HepG2 (cell line): ENCODE measurements at regions not wholly inside any gene's neighbourhood (a gene's known extent, or its start where the extent isn't known, plus 50 kb on each side); places are given as distances from the start of the nearest gene placed in this dataset.

ENCODE experiments used
- ATAC-seq: fragments of 200-7000 bp; cut with Tn5 transposase; 3 replicates; pipeline ENCODE4 v1.9.1; 2020; ENCODE audit warnings: mild to moderate bottlenecking, moderate library complexity
- BruUV-seq: library from RNA; stranded (reverse); fragments of 400-500 nt; replicated peaks from 2 replicates; lab custom pipeline; 2021; lab: Mats Ljungman, UMichigan
- CTCF ChIA-PET: fragments of 300-600 bp; formaldehyde crosslinking; extraction: SDS; loops from one replicate; lab custom pipeline; 2021; ENCODE audit warnings: low total read pairs, inconsistent platforms, low intra/inter-chr PET ratio; lab: Yijun Ruan, JAX
- POLR2A ChIA-PET: fragments of 350-600 bp; sonication (Branson Sonifier 250); formaldehyde crosslinking; loops from one replicate; lab custom pipeline; 2020; ENCODE audit warnings: antibody characterized with exemption, inconsistent platforms; lab: Yijun Ruan, JAX
- DNase-seq: peaks from one replicate; pipeline ENCODE4 v3.0.0-alpha.2; 2015; ENCODE audit warnings: low spot score
- FAIRE-seq: peaks from 3 replicates; lab custom pipeline; 2011; peaks lifted over from hg19 to GRCh38; lab: Jason Lieb, UNC
- H2AFZ ChIP-seq: one replicate; pipeline ENCODE4 v1.6.1; 2011; ENCODE audit warnings: low read length, inconsistent platforms
- H3K27ac ChIP-seq: fragments of 300-600 bp; 3 replicates; pipeline ENCODE4 v1.8.0; 2011; ENCODE audit warnings: mixed run types, mild to moderate bottlenecking, mixed read lengths, low read length, inconsistent platforms; ENCODE audit not compliant: insufficient read depth; ENCODE audit errors: extremely low read length
- H3K27me3 ChIP-seq, 2 experiments: fragments of 200-600 bp in 1 of 2; 2 replicates in 1 of 2; 3 replicates in 1 of 2; pipeline versions ENCODE4 v1.6.0 to v1.8.0; 2011; ENCODE audit warnings: low read length in 2 of 2, mild to moderate bottlenecking in 2 of 2, moderate library complexity in 2 of 2, inconsistent platforms in 1 of 2; ENCODE audit not compliant: insufficient read depth in 2 of 2, control insufficient read depth in 1 of 2
- H3K36me3 ChIP-seq, 2 experiments: fragments of 200-600 bp in 1 of 2; replicated peaks in 1 of 2; 2 replicates in 1 of 2; 3 replicates in 1 of 2; pipeline versions ENCODE4 v1.5.1 to v1.8.0; 2011; ENCODE audit warnings: low read length in 2 of 2, inconsistent platforms in 1 of 2; ENCODE audit not compliant: insufficient read depth in 2 of 2, control insufficient read depth in 1 of 2
- H3K4me1 ChIP-seq: 2 replicates; pipeline ENCODE4 v1.5.1; 2012; ENCODE audit warnings: low read length, inconsistent platforms; ENCODE audit not compliant: insufficient read depth
- H3K4me2 ChIP-seq: 2 replicates; pipeline ENCODE4 v1.6.0; 2011; ENCODE audit warnings: low read depth, low read length, inconsistent platforms
- H3K4me3 ChIP-seq, 3 experiments: fragments of 200-600 bp in 1 of 3; sonication (generic), shearing (Covaris generic) in 1 of 3; replicated peaks in 1 of 3; 2 replicates each; pipeline ENCODE4 v1.5.1; 2011 to 2016; ENCODE audit warnings: low read length in 3 of 3, inconsistent platforms in 2 of 3, low read depth in 2 of 3, mild to moderate bottlenecking in 2 of 3, control low read depth in 1 of 3, mixed read lengths in 1 of 3; ENCODE audit not compliant: insufficient read depth in 1 of 3
- H3K79me2 ChIP-seq: one replicate; pipeline ENCODE4 v1.6.1; 2011; ENCODE audit warnings: low read length, inconsistent platforms; ENCODE audit not compliant: insufficient read depth
- H3K9ac ChIP-seq: 2 replicates; pipeline ENCODE4 v1.6.0; 2011; ENCODE audit warnings: mild to moderate bottlenecking, low read depth, low read length, inconsistent platforms; ENCODE audit not compliant: insufficient read depth
- H3K9me3 ChIP-seq: 2 replicates; pipeline ENCODE4 v1.5.1; 2012; ENCODE audit warnings: mild to moderate bottlenecking, low read length
- H4K20me1 ChIP-seq: 2 replicates; pipeline ENCODE4 v1.6.0; 2011; ENCODE audit warnings: inconsistent platforms, mild to moderate bottlenecking, low read length, moderate library complexity; ENCODE audit not compliant: insufficient read depth
- KLF13 ChIP-seq: sonication (generic); formaldehyde crosslinking; IDR thresholded peaks from 2 replicates; pipeline ENCODE4 v1.4.0; 2020; ENCODE audit warnings: mild to moderate bottlenecking, missing genetic modification reagents
- POLR2AphosphoS2 ChIP-seq: IDR thresholded peaks from 2 replicates; pipeline ENCODE4 v1.6.1; 2011; ENCODE audit warnings: low read depth, low read length, improper control_type of control experiment
- SNAPC5 ChIP-seq: sonication (generic); formaldehyde crosslinking; IDR thresholded peaks from 2 replicates; pipeline ENCODE4 v1.8.1; 2023; ENCODE audit warnings: mild to moderate bottlenecking, missing genetic modification reagents, borderline replicate concordance
- ZFP36 ChIP-seq: fragments of 150-350 bp; IDR thresholded peaks from 2 replicates; pipeline ENCODE4 v1.6.1; 2018; ENCODE audit warnings: borderline replicate concordance, low read length, low read depth; ENCODE audit not compliant: partially characterized antibody
- ZNF160 ChIP-seq: sonication (generic); formaldehyde crosslinking; IDR thresholded peaks from 2 replicates; pipeline ENCODE4 v1.8.0; 2022; ENCODE audit warnings: mild to moderate bottlenecking, inconsistent platforms, missing genetic modification reagents
- ZNF530 ChIP-seq: sonication (generic); formaldehyde crosslinking; IDR thresholded peaks from 2 replicates; pipeline ENCODE4 v1.5.0; 2020; ENCODE audit warnings: low read depth, mild to moderate bottlenecking, missing genetic modification reagents
- WGBS: methylation state at CpG from one replicate; pipeline ENCODE4 v1.1.6; 2017; ENCODE audit warnings: low lambda C conversion rate; 5-methylcytosine and 5-hydroxymethylcytosine counted together
- in situ Hi-C: cut with HindIII; loops from 2 replicates; pipeline ENCODE4 v1.10.0; 2017; ENCODE audit warnings: low pct_unique_long_range_greater_than_20kb; ENCODE audit not compliant: extremely low pct_ligation_motif_present
- intact Hi-C: fragments of 100-400 bp; cut with micrococcal nuclease; formaldehyde crosslinking; loops from one replicate; pipeline ENCODE4 v1.10.0; 2022; ENCODE audit not compliant: unreplicated experiment
- TF ChIP-seq, protein P1 (sequence below): sonication (generic); formaldehyde crosslinking; IDR thresholded peaks from 2 replicates; pipeline ENCODE4 v1.5.0; 2020; ENCODE audit warnings: mild to moderate bottlenecking, missing genetic modification reagents

DNA sequence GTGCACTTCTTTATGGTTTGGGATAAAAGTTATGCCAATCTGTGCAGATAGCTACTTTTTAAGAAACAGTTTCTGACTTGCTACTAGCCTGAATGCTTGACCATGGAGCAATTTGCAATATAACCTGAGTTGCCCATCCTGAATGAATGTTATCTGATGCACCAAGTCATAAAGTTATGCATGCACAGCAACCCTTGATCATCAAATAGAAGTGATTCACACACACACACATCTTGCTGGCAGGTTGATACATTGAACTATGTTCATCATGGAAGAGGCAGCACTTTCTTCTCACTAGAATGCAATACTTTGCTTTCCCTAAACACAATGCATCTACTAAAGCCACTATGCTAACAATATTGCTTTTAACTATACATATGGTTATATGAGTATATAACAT is 311.5 kb downstream of the RFC3 start:
- H3K9ac ChIP-seq = no peak overlapping the region
- CTCF ChIA-PET = no interaction called here
- no peaks in the 10 kb centered on the region for H3K27me3 ChIP-seq
- H3K4me2 ChIP-seq = no peak overlapping the region
- ATAC-seq (no peak), DNase-seq (no peak), FAIRE-seq (no peak)
- POLR2A ChIA-PET = no interaction called here
- H3K36me3 ChIP-seq = no peaks in the 10 kb centered on the region
- H3K9me3 ChIP-seq = no peaks in the 10 kb centered on the region
- H2AFZ ChIP-seq = no peak overlapping the region
- BruUV-seq = no TSS peak
- H3K27ac ChIP-seq = no peak overlapping the region
- H3K4me3 ChIP-seq = no peak overlapping the region
- intact Hi-C loops = no loop called here
- TF ChIP-seq POLR2AphosphoS2 (no peak), ZNF530 (CRISPR knock-in tag) (no peak), ZNF160 (no peak), ZFP36 (no peak), SNAPC5 (no peak)
- no peaks in the 10 kb centered on the region for H4K20me1 ChIP-seq
- no peaks in the 10 kb centered on the region for H3K4me1 ChIP-seq
- in situ Hi-C loops = no loop called here
- H3K79me2 ChIP-seq = no peaks in the 10 kb centered on the region

DNA sequence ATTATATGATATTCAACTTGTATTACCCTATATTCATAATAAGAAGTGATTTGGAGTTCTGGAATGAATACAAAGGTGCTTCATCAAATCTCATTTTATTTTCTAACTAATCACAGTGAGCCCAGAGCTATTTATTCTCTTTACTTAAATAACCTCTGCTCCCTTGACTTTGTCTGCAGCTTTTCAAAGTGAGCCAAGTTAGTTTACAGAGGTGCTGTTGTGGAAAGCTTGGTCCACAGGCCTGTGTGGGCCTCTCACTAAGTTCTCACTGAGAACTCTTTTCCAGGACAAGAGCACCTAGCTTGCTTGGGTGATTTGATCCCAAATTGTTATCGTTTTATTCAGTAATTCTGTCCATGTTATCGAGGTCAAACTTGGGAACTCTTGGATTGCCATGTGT is 319.3 kb downstream of the RFC3 start:
- no peak for FAIRE-seq
- ChIA-PET POLR2A (no interaction called here), CTCF (no interaction called here)
- Histone ChIP-seq H3K79me2 (no peaks in the 10 kb centered on the region), H3K4me3 (no peak overlapping the region), H4K20me1 (no peaks in the 10 kb centered on the region), H3K9ac (no peak overlapping the region), H3K4me1 (no peaks in the 10 kb centered on the region), H3K27ac (no peak overlapping the region), H3K36me3 (no peaks in the 10 kb centered on the region), H3K9me3 (0 out of 2 replicates have a peak, but pooled peaks cover 6% of the 10 kb centered on the region), H2AFZ (no peak overlapping the region), H3K4me2 (no peak overlapping the region), H3K27me3 (no peaks in the 10 kb centered on the region; a peak in 2 of 5 replicates)
- ATAC-seq = no peak
- no peak for DNase-seq
- no TSS peak for BruUV-seq
- WGBS = 0% methylated on average over 2 of the region's 2 CpGs
- TF ChIP-seq KLF13 (CRISPR knock-in tag) = no peak
- TF ChIP-seq, protein P1, sequence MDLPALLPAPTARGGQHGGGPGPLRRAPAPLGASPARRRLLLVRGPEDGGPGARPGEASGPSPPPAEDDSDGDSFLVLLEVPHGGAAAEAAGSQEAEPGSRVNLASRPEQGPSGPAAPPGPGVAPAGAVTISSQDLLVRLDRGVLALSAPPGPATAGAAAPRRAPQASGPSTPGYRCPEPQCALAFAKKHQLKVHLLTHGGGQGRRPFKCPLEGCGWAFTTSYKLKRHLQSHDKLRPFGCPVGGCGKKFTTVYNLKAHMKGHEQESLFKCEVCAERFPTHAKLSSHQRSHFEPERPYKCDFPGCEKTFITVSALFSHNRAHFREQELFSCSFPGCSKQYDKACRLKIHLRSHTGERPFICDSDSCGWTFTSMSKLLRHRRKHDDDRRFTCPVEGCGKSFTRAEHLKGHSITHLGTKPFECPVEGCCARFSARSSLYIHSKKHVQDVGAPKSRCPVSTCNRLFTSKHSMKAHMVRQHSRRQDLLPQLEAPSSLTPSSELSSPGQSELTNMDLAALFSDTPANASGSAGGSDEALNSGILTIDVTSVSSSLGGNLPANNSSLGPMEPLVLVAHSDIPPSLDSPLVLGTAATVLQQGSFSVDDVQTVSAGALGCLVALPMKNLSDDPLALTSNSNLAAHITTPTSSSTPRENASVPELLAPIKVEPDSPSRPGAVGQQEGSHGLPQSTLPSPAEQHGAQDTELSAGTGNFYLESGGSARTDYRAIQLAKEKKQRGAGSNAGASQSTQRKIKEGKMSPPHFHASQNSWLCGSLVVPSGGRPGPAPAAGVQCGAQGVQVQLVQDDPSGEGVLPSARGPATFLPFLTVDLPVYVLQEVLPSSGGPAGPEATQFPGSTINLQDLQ (CRISPR knock-in tag) = no peak
- intact Hi-C loops (no loop called here), in situ Hi-C loops (no loop called here)
